Ectodermal cell (in vitro differentiated cells): ENCODE measurements at regions not wholly inside any gene's neighbourhood (a gene's known extent, or its start where the extent isn't known, plus 50 kb on each side); places are given as distances from the start of the nearest gene placed in this dataset.

ENCODE experiments used
- H3K27ac ChIP-seq: 2 replicates; pipeline ENCODE4 v1.7.0; 2013; ENCODE audit warnings: mild to moderate bottlenecking, low read depth, low read length; ENCODE audit not compliant: insufficient read depth, poor library complexity, severe bottlenecking
- H3K27me3 ChIP-seq: 2 replicates; pipeline ENCODE4 v1.7.0; 2013; ENCODE audit warnings: mild to moderate bottlenecking, low read length; ENCODE audit not compliant: insufficient read depth, control insufficient read depth, poor library complexity, severe bottlenecking
- H3K36me3 ChIP-seq: one replicate; pipeline ENCODE4 v1.7.0; 2013; ENCODE audit warnings: low read length; ENCODE audit not compliant: control insufficient read depth, insufficient read depth
- H3K4me1 ChIP-seq: one replicate; pipeline ENCODE4 v1.7.0; 2013; ENCODE audit warnings: low read length; ENCODE audit not compliant: control insufficient read depth, insufficient read depth
- H3K4me3 ChIP-seq: 2 replicates; pipeline ENCODE4 v1.7.0; 2013; ENCODE audit warnings: low read depth, low read length, control low read depth; ENCODE audit not compliant: insufficient read depth
- H3K9me3 ChIP-seq: 2 replicates; pipeline ENCODE4 v1.7.0; 2013; ENCODE audit warnings: mild to moderate bottlenecking, low read length, moderate library complexity; ENCODE audit not compliant: control insufficient read depth
- WGBS, 2 experiments: methylation state at CpG; one replicate each; pipeline ENCODE4 v1.1.7; 2013; ENCODE audit warnings: missing lambda C conversion rate in 2 of 2; 5-methylcytosine and 5-hydroxymethylcytosine counted together

DNA sequence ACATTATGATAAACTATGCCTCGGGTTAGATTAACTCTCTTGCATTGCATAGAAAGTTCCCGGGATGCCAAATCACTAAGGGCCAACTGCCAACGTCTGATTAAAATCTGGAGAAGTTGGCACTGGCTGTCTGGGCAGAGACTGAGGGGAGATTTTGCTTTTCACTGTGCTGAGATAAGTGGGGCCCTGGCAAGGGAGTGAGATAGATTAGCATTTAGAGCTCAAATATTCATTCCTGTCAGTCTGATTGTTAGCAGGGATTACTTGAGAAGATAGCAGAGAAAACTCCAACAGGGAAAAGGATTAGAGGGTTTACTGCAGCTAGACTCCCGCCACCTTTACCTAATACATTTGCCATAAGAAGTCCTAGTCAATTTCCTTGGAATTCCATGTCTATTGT, 714.1 kb upstream of the CHRM3 start:
- Histone ChIP-seq H3K27ac (no peak overlapping the region), H3K36me3 (no peaks in the 10 kb centered on the region), H3K9me3 (no peaks in the 10 kb centered on the region), H3K4me1 (no peaks in the 10 kb centered on the region), H3K4me3 (no peak overlapping the region), H3K27me3 (no peaks in the 10 kb centered on the region)
- 88 to 90% methylated on average over 3 of the region's 4 CpGs for WGBS, 2 experiments

DNA sequence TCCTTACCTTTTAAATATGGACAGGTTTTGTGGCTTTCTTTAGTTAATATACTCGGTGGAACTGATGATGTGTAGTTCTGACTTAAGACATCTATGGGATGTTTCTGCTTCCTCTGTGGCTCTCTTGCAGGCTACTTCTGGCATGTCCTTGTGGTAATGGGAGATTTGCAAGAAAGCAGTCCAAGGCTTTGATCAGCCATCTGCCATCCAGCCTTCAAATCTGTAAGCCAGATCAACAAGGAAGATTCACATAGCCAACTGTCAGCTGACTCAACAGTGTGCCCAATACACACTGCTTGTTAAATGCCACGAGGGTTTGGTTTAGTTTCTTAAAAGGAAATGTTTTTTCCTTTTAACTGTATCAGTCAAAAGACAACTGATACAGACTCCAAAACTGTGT, 722.2 kb upstream of the CHRM3 start:
- Histone ChIP-seq H3K9me3 (no peaks in the 10 kb centered on the region), H3K4me1 (no peaks in the 10 kb centered on the region), H3K27me3 (no peaks in the 10 kb centered on the region), H3K36me3 (no peaks in the 10 kb centered on the region), H3K27ac (no peak overlapping the region), H3K4me3 (no peak overlapping the region)
- 91 to 95% methylated on average over 2 of the region's 2 CpGs for WGBS, 2 experiments

DNA sequence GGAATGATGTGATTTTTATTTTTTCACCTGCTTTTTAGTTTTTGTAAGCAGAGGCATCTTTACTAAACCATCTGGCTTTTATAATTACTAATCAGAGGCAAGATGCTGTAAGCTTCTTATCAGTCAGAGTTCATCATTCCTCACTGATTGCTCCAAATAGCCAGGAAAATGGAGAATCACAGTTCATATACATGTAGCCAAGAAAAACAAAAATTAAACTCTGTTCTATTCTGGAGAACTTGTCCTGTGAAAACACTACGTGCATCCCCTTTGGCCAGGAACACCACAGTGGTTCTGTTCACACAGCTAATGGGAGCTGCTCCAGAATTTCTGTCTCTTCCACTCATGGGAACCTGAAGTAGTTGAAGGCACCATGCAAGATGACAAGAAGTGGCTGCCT, 725.5 kb upstream of the CHRM3 start:
- Histone ChIP-seq H3K27me3 (no peaks in the 10 kb centered on the region), H3K9me3 (no peaks in the 10 kb centered on the region), H3K36me3 (no peaks in the 10 kb centered on the region), H3K4me3 (no peak overlapping the region), H3K4me1 (no peaks in the 10 kb centered on the region), H3K27ac (no peak overlapping the region)
- WGBS, 2 experiments: 94 to 96% methylated on average over 1 of the region's 1 CpG

DNA sequence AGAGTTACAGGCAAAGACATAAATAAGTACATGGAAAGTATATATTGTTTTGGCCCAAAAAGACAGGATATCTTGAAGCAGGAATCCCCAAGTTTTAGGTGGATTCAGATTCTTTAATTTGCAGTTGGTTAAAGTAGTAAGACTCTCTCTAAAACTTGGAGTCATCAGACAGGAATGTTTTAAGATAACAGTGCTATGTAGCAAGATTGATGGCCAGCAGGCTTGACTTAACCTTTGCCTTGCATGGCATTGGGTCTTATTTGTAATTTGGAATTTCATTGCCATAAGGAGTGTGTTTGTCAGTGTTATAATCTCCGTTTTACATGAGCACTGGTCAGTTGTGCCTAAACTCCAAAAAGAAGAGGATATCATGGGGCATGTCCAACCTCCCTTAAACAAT, 727.6 kb upstream of the CHRM3 start:
- Histone ChIP-seq H3K27me3 (no peaks in the 10 kb centered on the region), H3K4me3 (no peak overlapping the region), H3K4me1 (no peaks in the 10 kb centered on the region), H3K9me3 (no peaks in the 10 kb centered on the region), H3K36me3 (no peaks in the 10 kb centered on the region), H3K27ac (no peak overlapping the region)
- 90 to 100% methylated on average over 1 of the region's 1 CpG for WGBS, 2 experiments

DNA sequence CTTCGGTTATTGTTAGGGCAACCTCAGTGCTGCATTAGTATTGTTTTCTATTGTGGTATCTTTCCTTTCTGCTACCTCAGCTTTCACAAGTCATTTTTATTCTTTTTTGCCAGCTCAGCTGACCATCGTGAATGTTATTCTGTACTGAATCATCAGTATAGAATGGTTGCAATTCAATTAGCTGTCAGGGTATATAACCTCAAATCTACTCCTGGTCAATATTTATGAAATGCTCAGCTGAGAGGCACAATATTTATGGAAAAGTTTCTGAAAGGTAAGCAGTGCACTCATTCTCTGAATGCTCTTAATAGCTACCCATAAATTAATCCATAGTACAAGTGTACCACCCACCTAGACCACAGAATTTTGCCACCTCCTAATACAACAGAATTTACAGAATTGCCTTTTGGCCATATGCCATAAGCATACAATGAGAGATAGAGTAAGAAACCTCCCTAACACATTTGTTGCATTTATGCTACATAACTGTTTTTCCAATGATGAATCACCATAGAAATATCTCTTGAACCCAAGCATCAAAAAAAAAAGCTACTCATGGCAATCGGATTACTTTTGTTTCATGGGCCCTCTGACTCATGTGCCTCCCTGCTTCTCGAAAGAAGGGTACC, 732.6 kb upstream of the CHRM3 start:
- Histone ChIP-seq H3K36me3 (no peaks in the 10 kb centered on the region), H3K4me3 (no peak overlapping the region), H3K9me3 (no peaks in the 10 kb centered on the region), H3K27me3 (no peaks in the 10 kb centered on the region), H3K4me1 (no peaks in the 10 kb centered on the region), H3K27ac (no peak overlapping the region)
- WGBS, 2 experiments: 96% methylated on average over 3 to 4 of the region's 4 CpGs

DNA sequence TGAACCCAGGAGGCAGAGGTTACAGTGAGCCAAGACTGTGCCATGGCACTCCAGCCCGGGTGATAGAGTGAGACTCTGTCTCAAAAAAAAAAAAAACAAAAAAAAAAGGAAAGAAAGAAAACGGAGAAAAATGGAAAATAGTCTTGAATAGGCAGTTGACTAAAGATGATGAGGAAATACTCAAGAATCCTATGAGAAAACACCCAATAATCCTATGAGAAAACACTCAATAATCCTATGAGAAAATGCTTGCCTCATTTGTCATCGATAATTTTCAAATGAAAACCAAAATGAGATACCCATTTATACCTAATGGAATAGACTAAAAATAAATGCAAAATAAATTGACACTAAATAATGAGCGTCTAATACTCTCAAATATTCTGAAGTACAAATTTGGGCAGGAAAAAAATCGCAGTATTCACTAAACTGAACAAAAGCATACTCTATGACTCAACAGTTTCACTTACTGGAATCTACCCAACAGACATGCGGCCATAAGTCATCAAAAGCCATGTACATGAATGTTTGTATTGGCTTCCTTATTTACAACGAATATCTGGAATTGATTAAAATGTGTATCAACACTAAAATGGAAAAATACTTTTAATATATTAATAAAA, 733.9 kb upstream of the CHRM3 start:
- Histone ChIP-seq H3K4me1 (no peaks in the 10 kb centered on the region), H3K4me3 (no peak overlapping the region), H3K9me3 (no peaks in the 10 kb centered on the region), H3K27ac (no peak overlapping the region), H3K27me3 (no peaks in the 10 kb centered on the region), H3K36me3 (no peaks in the 10 kb centered on the region)
- 96% methylated on average over 5 to 6 of the region's 7 CpGs for WGBS, 2 experiments

DNA sequence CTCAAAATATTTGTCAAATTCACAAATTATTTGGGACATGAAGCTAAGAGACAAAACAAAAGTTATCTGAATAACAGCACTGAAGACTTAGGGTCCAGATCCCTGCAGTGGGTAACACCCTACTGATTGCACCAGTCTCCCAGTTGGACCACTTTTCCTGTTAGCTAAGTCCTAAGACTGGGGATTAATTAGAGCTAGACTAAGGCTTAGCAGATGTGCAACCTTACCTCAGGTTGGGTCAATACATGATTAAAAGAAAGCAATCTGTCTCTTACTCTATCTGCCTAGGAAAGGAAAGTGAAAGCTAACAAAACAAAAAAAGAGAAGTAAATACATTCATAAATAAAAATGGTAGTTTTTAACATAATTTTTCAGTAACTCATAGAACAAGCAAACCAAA, 737.2 kb upstream of the CHRM3 start:
- Histone ChIP-seq H3K4me3 (no peak overlapping the region), H3K27me3 (no peaks in the 10 kb centered on the region), H3K36me3 (no peaks in the 10 kb centered on the region), H3K4me1 (no peaks in the 10 kb centered on the region), H3K27ac (no peak overlapping the region), H3K9me3 (no peaks in the 10 kb centered on the region)

DNA sequence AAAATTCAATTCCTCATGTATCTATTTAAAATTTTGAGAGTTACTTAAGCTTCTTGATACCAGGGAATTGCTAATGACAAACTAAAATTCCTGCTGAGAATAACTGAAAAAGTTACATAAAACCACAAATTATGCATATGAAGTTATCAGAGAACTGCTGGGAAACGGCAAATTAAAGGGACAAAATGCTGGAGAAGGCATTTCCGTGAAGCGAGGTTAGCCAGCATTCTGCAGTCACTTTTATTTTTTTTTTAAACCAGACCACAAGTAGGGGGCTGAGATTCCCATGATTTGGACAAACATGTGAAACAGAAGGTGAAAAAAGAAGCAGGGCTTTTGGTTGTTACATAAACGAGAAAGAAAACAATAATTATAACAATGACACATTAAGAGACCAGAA, 737.6 kb upstream of the CHRM3 start:
- no peak overlapping the region for H3K4me3 ChIP-seq
- no peaks in the 10 kb centered on the region for H3K4me1 ChIP-seq
- no peaks in the 10 kb centered on the region for H3K9me3 ChIP-seq
- H3K36me3 ChIP-seq: no peaks in the 10 kb centered on the region
- 79 to 100% methylated on average over 3 to 4 of the region's 4 CpGs for WGBS, 2 experiments
- no peaks in the 10 kb centered on the region for H3K27me3 ChIP-seq
- H3K27ac ChIP-seq: no peak overlapping the region

DNA sequence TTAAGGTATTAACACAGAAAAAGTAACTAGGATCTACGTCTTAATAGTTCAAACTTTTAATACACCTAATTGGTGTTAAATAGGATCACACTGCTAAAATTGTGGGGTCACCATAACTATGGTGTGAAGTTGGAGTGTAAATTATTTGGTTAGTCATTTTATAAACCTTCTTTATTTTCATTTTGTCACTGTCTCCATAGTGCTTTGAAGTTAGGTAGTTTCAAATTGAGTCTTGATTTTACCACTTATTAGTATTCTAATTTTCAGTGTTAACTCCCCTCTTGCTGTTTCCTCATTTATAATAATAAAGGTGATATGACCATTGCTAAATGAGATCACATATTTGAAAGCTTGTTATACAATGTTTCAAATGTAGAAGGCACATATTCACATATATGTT, 738.1 kb upstream of the CHRM3 start:
- Histone ChIP-seq H3K9me3 (no peaks in the 10 kb centered on the region), H3K27ac (peak overlapping the region; percentile 73), H3K36me3 (no peaks in the 10 kb centered on the region), H3K4me1 (no peaks in the 10 kb centered on the region), H3K27me3 (no peaks in the 10 kb centered on the region), H3K4me3 (no peak overlapping the region)
- WGBS, 2 experiments: no CpG with 5 or more reads among the region's 1 CpG

DNA sequence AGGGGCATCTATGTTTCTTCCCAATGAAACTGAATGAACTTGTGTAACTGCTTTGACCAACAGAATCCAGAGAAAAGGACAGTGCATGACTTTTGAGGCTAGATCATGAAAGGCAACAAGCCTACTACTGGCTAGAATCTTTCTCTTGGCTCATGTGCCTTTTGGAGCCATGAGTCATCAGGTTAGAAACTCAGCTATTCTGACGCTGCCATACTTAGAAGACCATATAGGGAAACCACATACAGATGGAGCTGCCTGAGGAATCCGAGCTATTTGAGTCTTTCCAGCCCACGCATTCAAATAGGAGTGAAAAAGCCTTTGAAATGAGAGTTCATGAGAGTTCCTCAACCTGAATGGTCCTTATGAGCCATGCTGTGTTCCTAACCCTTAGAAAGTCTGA, 738.5 kb upstream of the CHRM3 start:
- no peaks in the 10 kb centered on the region for H3K4me1 ChIP-seq
- no peaks in the 10 kb centered on the region for H3K36me3 ChIP-seq
- peak overlapping the region; percentile 73 for H3K27ac ChIP-seq
- H3K9me3 ChIP-seq: no peaks in the 10 kb centered on the region
- WGBS, 2 experiments: 7 to 16% methylated on average over 3 of the region's 3 CpGs
- H3K4me3 ChIP-seq: no peak overlapping the region
- no peaks in the 10 kb centered on the region for H3K27me3 ChIP-seq

DNA sequence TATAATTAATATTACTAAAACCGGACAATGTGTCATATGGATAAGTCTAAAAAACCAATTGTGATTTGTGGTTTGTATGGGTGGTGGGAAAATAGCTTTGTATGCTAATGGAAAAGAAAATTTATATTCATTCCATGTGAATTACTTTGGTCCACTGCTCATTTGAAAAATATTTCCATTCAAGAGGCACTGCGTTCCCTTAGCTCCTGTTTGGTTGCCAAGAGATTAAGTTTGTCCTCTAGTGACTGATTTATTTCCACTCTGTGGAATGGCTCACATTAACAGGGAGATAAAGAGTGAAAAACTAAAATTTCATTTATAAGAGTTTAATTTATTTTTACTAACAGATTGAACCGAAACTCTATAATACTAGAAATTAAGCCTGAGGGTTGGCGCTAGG, 744.1 kb upstream of the CHRM3 start:
- Histone ChIP-seq H3K36me3 (no peaks in the 10 kb centered on the region), H3K4me3 (no peak overlapping the region), H3K9me3 (no peaks in the 10 kb centered on the region), H3K27ac (no peak overlapping the region), H3K27me3 (no peaks in the 10 kb centered on the region), H3K4me1 (no peaks in the 10 kb centered on the region)
- 93 to 95% methylated on average over 3 to 4 of the region's 4 CpGs for WGBS, 2 experiments
